ENCODE measurements at regions not wholly inside any gene's neighbourhood (a gene's known extent, or its start where the extent isn't known, plus 50 kb on each side); places are given as distances from the start of the nearest gene placed in this dataset.
"Not testable (repeated sequence)": the region's sequence is repeated elsewhere in the genome, so short reads cannot be mapped to it uniquely, and the experiment has no call there.

DNA sequence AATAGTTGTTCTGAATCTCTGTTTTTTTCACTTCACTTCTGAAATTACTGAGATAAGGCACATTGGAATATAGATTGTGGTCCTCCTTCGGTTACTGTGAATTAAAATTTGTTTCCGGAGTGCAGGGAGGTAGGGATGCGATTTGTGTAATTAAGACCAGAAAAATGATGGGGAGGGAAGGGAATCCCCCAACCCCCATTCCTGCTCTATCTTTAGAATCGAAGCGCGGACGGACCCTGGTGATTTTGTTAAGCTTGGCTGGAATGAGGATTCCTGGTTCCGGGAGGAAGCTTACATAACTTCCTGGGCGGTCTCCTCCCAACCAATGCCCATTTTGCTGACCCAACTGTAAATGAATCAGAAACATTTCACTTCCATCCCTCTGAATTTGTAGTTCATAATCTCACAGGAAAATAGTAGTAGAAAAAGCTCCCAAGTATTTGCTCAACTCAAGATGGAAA, 220.1 kb upstream of the MSX2 start:
- FAIRE-seq (no peak), DNase-seq (ENCODE audit: insufficient read length, low spot score) (no peak)
- TF ChIP-seq POLR2AphosphoS5 (IDR thresholded peaks at IDR 0.05; ENCODE audit: low read depth, low read length) = no peak
- no peak for TF ChIP-seq POLR2A (IDR thresholded peaks at IDR 0.05; ENCODE audit: low read depth, low read length)
- TF ChIP-seq POU2F2 (IDR thresholded peaks at IDR 0.05; ENCODE audit: low read depth, low read length) = no peak
- no peak for TF ChIP-seq PAX5 (IDR thresholded peaks at IDR 0.05; ENCODE audit: insufficient read depth, low read length, severe bottlenecking)
- no peak for TF ChIP-seq TAF1 (IDR thresholded peaks at IDR 0.05; ENCODE audit: low read depth, low read length)
- TF ChIP-seq SPI1 (IDR thresholded peaks at IDR 0.05; ENCODE audit: low read depth, low read length) = no peak

DNA sequence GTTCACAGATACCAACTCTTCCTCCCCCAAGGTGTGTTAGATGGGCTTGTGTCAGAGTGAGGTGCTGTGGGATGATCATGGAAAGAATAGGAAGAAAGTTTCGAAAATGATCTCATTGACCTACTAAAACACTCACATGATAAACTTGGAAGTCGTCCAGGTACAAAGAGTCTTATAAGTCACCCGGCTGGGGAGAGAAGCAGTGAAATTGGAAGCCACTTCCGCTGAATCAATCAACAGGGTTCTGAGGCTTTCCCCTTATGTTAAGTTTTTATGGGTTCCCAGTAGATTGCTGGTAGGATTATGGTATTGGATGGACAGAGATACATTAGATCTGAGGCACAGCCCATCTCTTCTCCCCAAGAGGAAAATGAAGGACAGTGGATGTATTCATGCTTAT, 218.8 kb upstream of the MSX2 start:
- DNase-seq (ENCODE audit: insufficient read length, low spot score) = no peak

DNA sequence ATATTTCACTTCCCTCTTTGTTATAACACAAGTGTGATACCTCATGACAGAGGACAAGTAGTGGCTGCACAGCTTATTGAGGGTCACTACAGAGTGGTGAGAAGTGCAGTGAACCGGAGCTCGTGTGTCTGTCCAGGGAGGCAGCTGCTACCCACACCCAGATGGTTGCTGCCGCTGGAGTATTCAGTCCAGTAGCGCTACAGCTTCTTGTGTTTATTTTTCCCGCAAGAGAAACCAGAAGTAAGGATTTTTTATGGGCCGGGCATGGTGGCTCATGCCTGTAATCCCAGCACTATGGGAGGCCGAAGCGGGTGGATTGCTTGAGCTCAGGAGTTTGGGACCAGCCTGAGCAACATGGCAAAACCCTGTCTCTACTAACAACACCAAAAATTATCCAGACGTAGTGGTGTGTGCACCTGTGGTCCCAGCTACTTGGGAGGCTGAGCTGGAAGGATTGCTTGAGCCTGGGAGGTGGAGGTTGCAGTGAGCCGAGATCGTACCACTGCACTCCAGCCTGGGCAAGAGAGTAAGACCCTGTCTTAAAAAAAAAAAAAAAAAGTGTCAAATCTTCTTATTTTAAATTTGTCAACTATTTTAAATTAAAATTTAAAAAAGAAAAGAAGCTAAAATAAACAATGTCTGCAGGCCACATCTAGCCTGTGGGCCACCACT, 213.5 kb upstream of the MSX2 start:
- FAIRE-seq; DNase-seq (ENCODE audit: insufficient read length, low spot score): not testable (repeated sequence)

More for the DNA sequence above, 218.8 kb upstream of the MSX2 start:
- TF ChIP-seq POU2F2 (IDR thresholded peaks at IDR 0.05; ENCODE audit: low read depth, low read length) = no peak
- no peak for TF ChIP-seq PAX5 (IDR thresholded peaks at IDR 0.05; ENCODE audit: insufficient read depth, low read length, severe bottlenecking)
- TF ChIP-seq POLR2AphosphoS5 (IDR thresholded peaks at IDR 0.05; ENCODE audit: low read depth, low read length) = no peak
- no peak for TF ChIP-seq TAF1 (IDR thresholded peaks at IDR 0.05; ENCODE audit: low read depth, low read length)
- TF ChIP-seq POLR2A (IDR thresholded peaks at IDR 0.05; ENCODE audit: low read depth, low read length) = no peak
- no peak for TF ChIP-seq SPI1 (IDR thresholded peaks at IDR 0.05; ENCODE audit: low read depth, low read length)
- no peak for FAIRE-seq

DNA sequence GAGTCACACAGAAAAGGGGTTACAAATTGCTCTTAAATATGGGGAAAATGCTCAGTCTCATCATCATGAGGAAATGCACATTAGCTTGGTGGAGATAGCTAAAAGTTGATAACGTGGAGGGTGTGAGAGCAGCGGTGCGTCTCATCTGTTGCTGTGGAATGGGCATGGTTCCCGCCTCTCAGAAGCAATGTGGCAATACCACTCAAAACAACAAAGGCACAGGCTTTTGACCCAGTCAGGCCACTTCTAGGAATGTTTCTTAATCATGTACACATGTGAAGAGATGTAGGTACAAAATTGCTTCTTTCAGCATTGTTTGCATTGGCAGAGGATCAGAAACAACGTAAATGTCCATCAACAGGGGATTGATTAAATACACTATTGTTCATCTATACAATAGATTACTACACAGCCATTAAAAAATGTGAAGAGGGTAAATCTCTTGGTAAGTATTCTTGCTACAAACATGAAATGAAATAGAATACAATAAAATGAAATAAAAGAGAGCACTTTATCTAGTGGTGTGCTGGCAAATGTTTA, 212.6 kb upstream of the MSX2 start:
- no peak for TF ChIP-seq TAF1 (IDR thresholded peaks at IDR 0.05; ENCODE audit: low read depth, low read length)
- no peak for TF ChIP-seq POU2F2 (IDR thresholded peaks at IDR 0.05; ENCODE audit: low read depth, low read length)
- TF ChIP-seq SPI1 (IDR thresholded peaks at IDR 0.05; ENCODE audit: low read depth, low read length) = no peak
- no peak for TF ChIP-seq POLR2AphosphoS5 (IDR thresholded peaks at IDR 0.05; ENCODE audit: low read depth, low read length)
- TF ChIP-seq POLR2A (IDR thresholded peaks at IDR 0.05; ENCODE audit: low read depth, low read length) = no peak
- TF ChIP-seq PAX5 (IDR thresholded peaks at IDR 0.05; ENCODE audit: insufficient read depth, low read length, severe bottlenecking) = no peak
- FAIRE-seq (no peak), DNase-seq (ENCODE audit: insufficient read length, low spot score) (no peak)

DNA sequence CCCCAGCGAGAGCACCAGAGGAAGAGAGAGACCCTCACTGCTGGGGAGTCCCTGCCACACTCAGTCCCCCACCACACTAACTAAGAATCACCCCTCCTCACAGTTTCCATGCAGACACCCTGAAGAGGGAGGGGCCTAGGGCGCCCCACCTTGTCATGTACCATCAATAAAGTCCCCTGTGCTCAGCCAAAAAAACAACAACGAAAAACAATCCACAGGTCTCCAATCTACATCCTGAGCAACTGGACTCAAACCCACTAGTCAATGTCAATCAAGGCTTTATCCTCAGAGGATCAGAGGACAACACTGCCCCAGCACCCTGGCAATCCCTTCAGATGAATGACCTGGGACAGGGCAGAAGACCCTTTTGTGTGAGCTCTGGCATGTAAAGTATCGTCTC, 210.1 kb upstream of the MSX2 start:
- TF ChIP-seq TAF1 (IDR thresholded peaks at IDR 0.05; ENCODE audit: low read depth, low read length) = no peak
- TF ChIP-seq POU2F2 (IDR thresholded peaks at IDR 0.05; ENCODE audit: low read depth, low read length) = no peak
- no peak for TF ChIP-seq PAX5 (IDR thresholded peaks at IDR 0.05; ENCODE audit: insufficient read depth, low read length, severe bottlenecking)
- TF ChIP-seq POLR2A (IDR thresholded peaks at IDR 0.05; ENCODE audit: low read depth, low read length) = no peak
- no peak for TF ChIP-seq POLR2AphosphoS5 (IDR thresholded peaks at IDR 0.05; ENCODE audit: low read depth, low read length)
- TF ChIP-seq SPI1 (IDR thresholded peaks at IDR 0.05; ENCODE audit: low read depth, low read length) = no peak
- no peak for FAIRE-seq

DNA sequence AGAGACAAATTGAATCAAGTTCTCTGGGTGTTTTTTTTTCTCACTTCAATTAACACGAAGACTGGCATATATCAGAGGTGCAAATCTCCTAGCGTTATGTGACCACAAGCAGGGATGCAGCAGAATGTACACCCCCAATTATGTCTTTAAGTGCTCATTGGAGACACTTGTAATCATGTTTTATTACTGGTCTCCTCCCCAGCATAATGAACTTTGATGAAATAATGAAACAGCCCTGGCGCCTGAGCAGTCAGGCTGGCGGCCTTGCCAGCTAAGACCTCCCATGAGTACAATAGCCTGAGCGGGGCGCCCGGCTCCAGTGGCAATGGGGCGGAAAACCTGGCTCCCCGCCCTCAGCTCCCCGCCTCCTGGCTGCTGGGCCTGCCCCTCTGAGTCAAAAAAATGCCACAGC, 209.4 kb upstream of the MSX2 start:
- TF ChIP-seq POLR2AphosphoS5 (IDR thresholded peaks at IDR 0.05; ENCODE audit: low read depth, low read length) = no peak
- no peak for TF ChIP-seq SPI1 (IDR thresholded peaks at IDR 0.05; ENCODE audit: low read depth, low read length)
- TF ChIP-seq POLR2A (IDR thresholded peaks at IDR 0.05; ENCODE audit: low read depth, low read length) = no peak
- TF ChIP-seq POU2F2 (IDR thresholded peaks at IDR 0.05; ENCODE audit: low read depth, low read length) = no peak
- TF ChIP-seq TAF1 (IDR thresholded peaks at IDR 0.05; ENCODE audit: low read depth, low read length) = no peak
- no peak for TF ChIP-seq PAX5 (IDR thresholded peaks at IDR 0.05; ENCODE audit: insufficient read depth, low read length, severe bottlenecking)
- FAIRE-seq = no peak

More for the DNA sequence above, 210.1 kb upstream of the MSX2 start:
- no peak for DNase-seq (ENCODE audit: insufficient read length, low spot score)

DNA sequence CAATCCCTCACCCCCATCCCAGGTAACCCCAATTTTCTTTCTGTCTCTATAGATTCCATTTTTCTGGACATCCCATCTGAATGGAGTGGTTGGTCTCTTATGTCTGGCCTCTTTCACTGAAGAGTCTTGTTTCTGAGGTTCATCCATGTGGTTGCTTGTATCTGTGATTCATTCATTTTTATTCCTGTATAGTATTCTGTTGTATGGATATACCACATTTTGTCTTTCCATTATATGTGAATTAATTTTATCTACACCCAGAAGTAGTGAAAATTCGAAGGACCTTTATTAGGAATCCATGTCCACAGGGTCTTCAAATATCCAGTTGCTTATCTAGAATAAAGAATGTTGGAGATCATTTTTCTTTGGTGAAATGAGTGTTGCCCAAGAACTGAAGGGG, 207.6 kb upstream of the MSX2 start:
- DNase-seq (ENCODE audit: insufficient read length, low spot score) (no peak), FAIRE-seq (no peak)

More for the DNA sequence above, 209.4 kb upstream of the MSX2 start:
- no peak for DNase-seq (ENCODE audit: insufficient read length, low spot score)

DNA sequence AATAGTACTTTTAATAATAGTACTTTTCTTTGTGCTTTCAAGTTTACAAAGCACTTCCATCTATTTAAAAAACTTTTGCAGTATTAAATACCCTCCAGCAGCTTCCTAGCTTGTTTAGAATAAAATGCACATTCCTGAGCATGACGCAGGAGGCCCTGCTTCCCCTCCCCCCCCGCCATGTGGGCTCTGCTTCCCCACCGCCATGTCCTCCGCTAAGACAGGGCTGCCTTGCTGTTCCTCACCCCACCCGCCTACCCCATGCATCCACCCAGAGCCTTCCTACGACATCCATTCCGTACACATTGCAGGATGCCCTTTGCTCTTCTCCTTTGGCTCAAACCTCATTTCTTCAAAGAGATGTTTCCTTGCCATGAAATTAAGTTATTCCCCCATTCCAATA, 205.9 kb upstream of the MSX2 start:
- no peak for TF ChIP-seq POLR2A (IDR thresholded peaks at IDR 0.05; ENCODE audit: low read depth, low read length)
- no peak for TF ChIP-seq PAX5 (IDR thresholded peaks at IDR 0.05; ENCODE audit: insufficient read depth, low read length, severe bottlenecking)
- TF ChIP-seq POU2F2 (IDR thresholded peaks at IDR 0.05; ENCODE audit: low read depth, low read length) = no peak
- TF ChIP-seq TAF1 (IDR thresholded peaks at IDR 0.05; ENCODE audit: low read depth, low read length) = no peak
- no peak for TF ChIP-seq POLR2AphosphoS5 (IDR thresholded peaks at IDR 0.05; ENCODE audit: low read depth, low read length)
- TF ChIP-seq SPI1 (IDR thresholded peaks at IDR 0.05; ENCODE audit: low read depth, low read length) = no peak
- DNase-seq (ENCODE audit: insufficient read length, low spot score) (no peak), FAIRE-seq (no peak)

More for the DNA sequence above, 207.6 kb upstream of the MSX2 start:
- no peak for TF ChIP-seq POLR2A (IDR thresholded peaks at IDR 0.05; ENCODE audit: low read depth, low read length)
- no peak for TF ChIP-seq PAX5 (IDR thresholded peaks at IDR 0.05; ENCODE audit: insufficient read depth, low read length, severe bottlenecking)
- TF ChIP-seq POU2F2 (IDR thresholded peaks at IDR 0.05; ENCODE audit: low read depth, low read length) = no peak
- no peak for TF ChIP-seq POLR2AphosphoS5 (IDR thresholded peaks at IDR 0.05; ENCODE audit: low read depth, low read length)
- TF ChIP-seq SPI1 (IDR thresholded peaks at IDR 0.05; ENCODE audit: low read depth, low read length) = no peak
- no peak for TF ChIP-seq TAF1 (IDR thresholded peaks at IDR 0.05; ENCODE audit: low read depth, low read length)

DNA sequence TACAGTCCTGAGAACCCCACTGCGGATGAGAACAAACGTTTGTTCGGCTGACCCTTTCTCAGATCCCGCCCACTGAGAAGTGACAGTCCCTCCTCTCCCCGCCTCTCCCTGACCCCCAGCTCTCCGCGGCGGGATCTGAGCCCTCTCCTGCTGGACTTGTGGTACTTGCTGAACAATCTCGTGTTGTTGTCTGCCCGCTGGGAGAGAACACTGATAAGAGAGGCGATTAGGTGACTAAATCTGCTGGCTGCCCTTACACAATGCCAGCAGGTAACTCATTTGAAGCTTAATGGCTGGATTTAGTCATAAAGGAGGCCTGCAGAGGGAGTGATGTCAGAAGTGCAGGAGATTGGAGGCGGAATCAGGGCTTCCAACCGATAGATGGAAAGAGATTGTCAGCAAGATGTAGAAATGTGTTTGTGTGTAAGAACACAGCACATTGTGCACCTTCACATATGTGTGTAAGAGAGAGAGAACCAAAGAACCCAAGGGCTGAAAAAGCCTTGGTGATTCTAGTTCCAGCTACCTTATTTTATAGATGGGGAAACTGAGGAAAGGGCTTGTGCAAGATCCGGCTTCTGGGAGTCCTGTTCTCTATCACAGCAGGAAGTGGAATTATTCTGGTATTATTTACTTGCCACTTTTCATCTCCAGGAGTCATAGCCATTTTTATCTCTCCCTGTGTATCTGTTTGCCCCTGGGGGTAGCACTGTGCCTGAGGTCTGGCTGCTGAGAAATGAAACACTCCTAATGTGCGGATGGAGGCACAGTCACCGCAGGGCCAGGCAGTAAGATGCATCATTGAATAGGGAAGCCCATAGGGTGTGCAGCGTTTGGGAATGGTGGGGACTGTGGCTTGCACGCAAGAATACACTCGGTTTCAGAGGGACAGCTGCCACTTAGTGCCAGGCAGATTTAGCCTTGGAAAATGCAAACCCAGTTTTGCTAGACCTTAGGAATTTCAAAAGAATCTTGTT, 203.7 kb upstream of the MSX2 start:
- TF ChIP-seq SPI1 (IDR thresholded peaks at IDR 0.05; ENCODE audit: low read depth, low read length) (no peak), POLR2AphosphoS5 (IDR thresholded peaks at IDR 0.05; ENCODE audit: low read depth, low read length) (no peak), POU2F2 (IDR thresholded peaks at IDR 0.05; ENCODE audit: low read depth, low read length) (no peak), TAF1 (IDR thresholded peaks at IDR 0.05; ENCODE audit: low read depth, low read length) (no peak), PAX5 (IDR thresholded peaks at IDR 0.05; ENCODE audit: insufficient read depth, low read length, severe bottlenecking) (no peak), POLR2A (IDR thresholded peaks at IDR 0.05; ENCODE audit: low read depth, low read length) (no peak)
- DNase-seq (ENCODE audit: insufficient read length, low spot score) (no peak), FAIRE-seq (no peak)

All from GM12891 (cell line).